Neural progenitor cell (in vitro differentiated cells): ENCODE measurements at regions not wholly inside any gene's neighbourhood (a gene's known extent, or its start where the extent isn't known, plus 50 kb on each side); places are given as distances from the start of the nearest gene placed in this dataset.

Experiments used
- DNase-seq: peaks from one replicate; pipeline ENCODE4 v3.0.0-alpha.2; 2016; ENCODE audit warnings: low spot score
- H2AFZ ChIP-seq: fragments of 200-600 bp; sonication (generic); replicated peaks from 2 replicates; pipeline ENCODE4 v1.6.1; 2016; ENCODE audit warnings: antibody characterized with exemption
- H3F3A ChIP-seq: fragments of 200-600 bp; sonication (generic); 2 replicates; pipeline ENCODE4 v1.6.1; 2016; ENCODE audit warnings: antibody characterized with exemption, low read depth
- H3K27ac ChIP-seq: fragments of 200-600 bp; sonication (generic); 2 replicates; pipeline ENCODE4 v1.5.1; 2016; ENCODE audit warnings: mild to moderate bottlenecking
- H3K27me3 ChIP-seq: fragments of 200-600 bp; sonication (generic); 2 replicates; pipeline ENCODE4 v1.6.1; 2016; ENCODE audit warnings: mild to moderate bottlenecking, moderate library complexity
- H3K36me3 ChIP-seq: fragments of 200-600 bp; sonication (generic); 2 replicates; pipeline ENCODE4 v1.5.1; 2016
- H3K4me1 ChIP-seq: fragments of 200-600 bp; sonication (generic); 2 replicates; pipeline ENCODE4 v1.6.1; 2016; ENCODE audit warnings: mixed run types
- H3K4me2 ChIP-seq: fragments of 200-600 bp; sonication (generic); 2 replicates; pipeline ENCODE4 v1.6.1; 2016
- H3K4me3 ChIP-seq: fragments of 200-600 bp; sonication (generic); 2 replicates; pipeline ENCODE4 v1.5.1; 2016
- H3K79me2 ChIP-seq: fragments of 200-600 bp; sonication (generic); 2 replicates; pipeline ENCODE4 v1.6.1; 2016; ENCODE audit warnings: low read depth
- H3K9ac ChIP-seq: fragments of 200-600 bp; sonication (generic); 2 replicates; pipeline ENCODE4 v1.6.1; 2016
- H3K9me3 ChIP-seq: fragments of 200-600 bp; sonication (generic); 2 replicates; pipeline ENCODE4 v1.5.1; 2016; ENCODE audit warnings: low read depth
- H4K20me1 ChIP-seq: fragments of 200-600 bp; sonication (generic); 2 replicates; pipeline ENCODE4 v1.6.1; 2016; ENCODE audit warnings: low read depth
- H3K27ac Mint-ChIP-seq: 3 replicates; pipeline ENCODE4 v1.8.0; 2021; ENCODE audit warnings: mixed read lengths
- H3K27me3 Mint-ChIP-seq: 2 replicates; pipeline ENCODE4 v1.8.0; 2022; ENCODE audit warnings: low read depth, mild to moderate bottlenecking, inconsistent platforms, moderate library complexity, mixed read lengths; ENCODE audit not compliant: insufficient read depth
- H3K36me3 Mint-ChIP-seq: 3 replicates; pipeline ENCODE4 v1.8.0; 2021; ENCODE audit warnings: mixed read lengths
- H3K4me1 Mint-ChIP-seq: 3 replicates; pipeline ENCODE4 v1.8.0; 2021; ENCODE audit warnings: mixed read lengths
- H3K4me3 Mint-ChIP-seq: 3 replicates; pipeline ENCODE4 v1.8.0; 2021; ENCODE audit warnings: mild to moderate bottlenecking, moderate library complexity, mixed read lengths
- H3K9me3 Mint-ChIP-seq: 3 replicates; pipeline ENCODE4 v1.8.0; 2020; ENCODE audit warnings: mixed read lengths
- EZH2 ChIP-seq: fragments of 200-600 bp; sonication (generic); IDR thresholded peaks from 2 replicates; pipeline ENCODE4 v1.6.1; 2017; ENCODE audit warnings: antibody characterized with exemption, mild to moderate bottlenecking, moderate library complexity
- EZH2phosphoT487 ChIP-seq: fragments of 200-600 bp; sonication (generic); IDR thresholded peaks from 2 replicates; pipeline ENCODE4 v1.6.1; 2017; ENCODE audit warnings: antibody characterized with exemption
- TF ChIP-seq, protein P1 (sequence below): fragments of 200-600 bp; sonication (generic); IDR thresholded peaks from 2 replicates; pipeline ENCODE4 v1.5.1; 2017; ENCODE audit warnings: antibody characterized with exemption, mild to moderate bottlenecking

DNA sequence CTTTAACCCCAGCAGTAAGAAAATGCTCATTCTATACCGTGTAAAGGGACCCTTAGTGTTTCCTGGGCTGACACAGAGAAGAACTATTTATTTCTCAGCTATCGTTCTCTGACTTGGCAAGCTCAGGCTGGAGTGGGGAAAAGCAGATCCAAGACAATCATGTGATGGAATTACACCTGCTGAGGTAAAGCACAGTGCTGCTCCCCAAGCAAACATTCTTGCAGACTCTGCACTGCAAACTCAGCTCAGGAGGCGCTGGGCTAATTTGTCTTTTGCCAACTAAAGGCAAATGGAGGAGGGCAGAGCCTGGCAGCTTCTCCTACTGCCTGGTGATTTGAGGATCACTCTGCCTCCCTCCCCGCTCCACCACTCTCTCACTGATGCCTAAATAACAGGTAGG is 57.8 kb upstream of the FUT8 start:
- Mint-ChIP-seq H3K27ac (no peak overlapping the region), H3K27me3 (peaks cover 4% of the 10 kb centered on the region), H3K4me1 (peaks cover 5% of the 10 kb centered on the region), H3K4me3 (no peak overlapping the region), H3K9me3 (no peaks in the 10 kb centered on the region), H3K36me3 (no peaks in the 10 kb centered on the region)
- Histone ChIP-seq H3F3A (no peaks in the 10 kb centered on the region), H3K9me3 (no peaks in the 10 kb centered on the region), H3K27ac (no peak overlapping the region), H3K36me3 (no peaks in the 10 kb centered on the region), H3K4me3 (no peak overlapping the region), H3K79me2 (no peaks in the 10 kb centered on the region), H2AFZ (peak overlapping the region; percentile 13), H3K4me1 (no peaks in the 10 kb centered on the region), H3K9ac (no peak overlapping the region), H3K4me2 (no peak overlapping the region), H3K27me3 (no peaks in the 10 kb centered on the region), H4K20me1 (no peaks in the 10 kb centered on the region)
- DNase-seq, result no peak
- TF ChIP-seq, protein P1, sequence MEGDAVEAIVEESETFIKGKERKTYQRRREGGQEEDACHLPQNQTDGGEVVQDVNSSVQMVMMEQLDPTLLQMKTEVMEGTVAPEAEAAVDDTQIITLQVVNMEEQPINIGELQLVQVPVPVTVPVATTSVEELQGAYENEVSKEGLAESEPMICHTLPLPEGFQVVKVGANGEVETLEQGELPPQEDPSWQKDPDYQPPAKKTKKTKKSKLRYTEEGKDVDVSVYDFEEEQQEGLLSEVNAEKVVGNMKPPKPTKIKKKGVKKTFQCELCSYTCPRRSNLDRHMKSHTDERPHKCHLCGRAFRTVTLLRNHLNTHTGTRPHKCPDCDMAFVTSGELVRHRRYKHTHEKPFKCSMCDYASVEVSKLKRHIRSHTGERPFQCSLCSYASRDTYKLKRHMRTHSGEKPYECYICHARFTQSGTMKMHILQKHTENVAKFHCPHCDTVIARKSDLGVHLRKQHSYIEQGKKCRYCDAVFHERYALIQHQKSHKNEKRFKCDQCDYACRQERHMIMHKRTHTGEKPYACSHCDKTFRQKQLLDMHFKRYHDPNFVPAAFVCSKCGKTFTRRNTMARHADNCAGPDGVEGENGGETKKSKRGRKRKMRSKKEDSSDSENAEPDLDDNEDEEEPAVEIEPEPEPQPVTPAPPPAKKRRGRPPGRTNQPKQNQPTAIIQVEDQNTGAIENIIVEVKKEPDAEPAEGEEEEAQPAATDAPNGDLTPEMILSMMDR, result no peak
- TF ChIP-seq EZH2 (no peak), EZH2phosphoT487 (no peak)

DNA sequence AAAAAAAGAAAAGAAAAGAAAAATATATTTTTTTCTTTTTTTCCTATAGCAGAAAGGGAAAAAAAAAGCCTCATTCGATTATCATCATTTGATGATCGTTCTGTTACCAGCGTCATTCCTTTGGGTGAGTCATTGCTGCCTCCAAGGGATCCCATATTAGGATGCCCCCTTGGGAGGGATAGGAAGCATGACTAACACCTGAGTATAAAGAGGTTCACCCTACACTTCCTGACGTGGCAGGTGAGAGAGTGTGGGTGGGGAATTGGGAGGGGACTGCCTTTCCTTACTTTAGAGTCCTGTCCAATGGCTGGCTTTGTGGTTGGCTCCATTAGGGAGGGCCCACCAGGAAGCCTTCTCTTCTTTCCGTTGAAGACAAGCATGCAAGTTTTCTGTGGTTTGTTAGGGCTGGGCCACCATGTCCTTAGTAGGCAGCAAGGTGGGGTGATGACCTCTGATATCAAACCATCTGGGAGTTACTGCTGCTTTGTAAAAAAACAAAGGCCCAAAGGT is 56.1 kb upstream of the FUT8 start:
- Histone ChIP-seq H4K20me1 (no peaks in the 10 kb centered on the region), H3K79me2 (no peaks in the 10 kb centered on the region), H3K27me3 (no peaks in the 10 kb centered on the region), H3K9me3 (no peaks in the 10 kb centered on the region), H3F3A (no peaks in the 10 kb centered on the region), H3K36me3 (no peaks in the 10 kb centered on the region), H3K27ac (no peak overlapping the region), H3K4me1 (no peaks in the 10 kb centered on the region), H3K9ac (no peak overlapping the region), H2AFZ (no peak overlapping the region), H3K4me3 (no peak overlapping the region), H3K4me2 (no peak overlapping the region)
- no peaks in the 10 kb centered on the region for H3K4me1 Mint-ChIP-seq
- TF ChIP-seq EZH2phosphoT487, result no peak
- TF ChIP-seq, protein P1, result no peak
- no peak for TF ChIP-seq EZH2
- H3K27ac Mint-ChIP-seq, result no peak overlapping the region
- H3K9me3 Mint-ChIP-seq, result no peaks in the 10 kb centered on the region
- peaks cover 4% of the 10 kb centered on the region for H3K27me3 Mint-ChIP-seq
- DNase-seq, result no peak
- no peak overlapping the region for H3K4me3 Mint-ChIP-seq
- no peaks in the 10 kb centered on the region for H3K36me3 Mint-ChIP-seq

DNA sequence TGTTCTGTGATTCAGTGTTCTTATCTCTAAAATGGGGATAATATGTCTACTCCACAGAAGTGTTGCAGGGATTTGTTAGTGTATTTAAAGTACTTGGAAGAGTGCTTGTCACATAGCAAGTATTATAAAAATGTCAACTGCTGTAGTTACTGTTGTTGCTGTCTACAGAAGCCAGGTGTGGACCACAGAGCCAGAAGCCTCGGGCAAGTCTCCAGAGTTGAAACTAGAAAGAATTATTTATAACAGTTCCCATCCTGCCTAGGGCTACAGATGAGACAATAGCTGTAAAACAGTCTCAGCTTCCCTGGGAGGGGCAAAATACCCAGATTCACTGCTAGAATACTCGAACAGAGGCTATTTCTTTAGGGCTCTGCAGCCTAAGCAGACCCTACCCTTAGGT is 55.4 kb upstream of the FUT8 start:
- Histone ChIP-seq H3K4me2 (no peak overlapping the region), H3K79me2 (no peaks in the 10 kb centered on the region), H3K4me3 (no peak overlapping the region), H3K27me3 (no peaks in the 10 kb centered on the region), H3K27ac (no peak overlapping the region), H4K20me1 (no peaks in the 10 kb centered on the region), H3K4me1 (no peaks in the 10 kb centered on the region), H2AFZ (no peak overlapping the region), H3K36me3 (no peaks in the 10 kb centered on the region), H3K9ac (no peak overlapping the region), H3F3A (peaks cover 6% of the 10 kb centered on the region), H3K9me3 (no peaks in the 10 kb centered on the region)
- no peaks in the 10 kb centered on the region for H3K36me3 Mint-ChIP-seq
- TF ChIP-seq EZH2 (no peak), EZH2phosphoT487 (no peak)
- TF ChIP-seq, protein P1, result no peak
- H3K4me1 Mint-ChIP-seq, result no peaks in the 10 kb centered on the region
- no peak overlapping the region for H3K27ac Mint-ChIP-seq
- H3K27me3 Mint-ChIP-seq, result peaks cover 4% of the 10 kb centered on the region
- no peaks in the 10 kb centered on the region for H3K9me3 Mint-ChIP-seq
- no peak overlapping the region for H3K4me3 Mint-ChIP-seq
- DNase-seq, result no peak
